SK-N-SH (cell line): ENCODE measurements at regions not wholly inside any gene's neighbourhood (a gene's known extent, or its start where the extent isn't known, plus 50 kb on each side); places are given as distances from the start of the nearest gene placed in this dataset.

Source experiments
- CTCF ChIA-PET: fragments of 300-600, 350-600 bp; formaldehyde crosslinking; extraction: SDS; loops from one replicate; lab custom pipeline; 2021; lab: Yijun Ruan, JAX
- POLR2A ChIA-PET: fragments of 350-600 bp; sonication (Branson Sonifier 250); formaldehyde crosslinking; extraction: SDS; loops from one replicate; lab custom pipeline; 2020; ENCODE audit warnings: antibody characterized with exemption, inconsistent platforms; lab: Yijun Ruan, JAX
- DNase-seq: peaks from one replicate; pipeline ENCODE4 v3.0.0; 2012
- H2AFZ ChIP-seq: fragments of 200-600 bp; sonication (generic); 2 replicates; pipeline ENCODE4 v1.8.1; 2016; ENCODE audit warnings: antibody characterized with exemption, mild to moderate bottlenecking, low read depth
- H3F3A ChIP-seq: fragments of 200-600 bp; sonication (generic); replicated peaks from 2 replicates; pipeline ENCODE3; 2016; ENCODE audit warnings: antibody characterized with exemption, mild to moderate bottlenecking; ENCODE audit not compliant: insufficient read depth
- H3K27ac ChIP-seq, 2 experiments: fragments of 200-500 bp in 1 of 2; fragments of 200-600 bp in 1 of 2; sonication (Bioruptor generic) in 1 of 2; sonication (generic), shearing (Covaris generic) in 1 of 2; 2 replicates each; pipeline versions ENCODE4 v1.5.1 to v1.6.1; 2014 to 2016; ENCODE audit warnings: low read depth in 2 of 2, inconsistent platforms in 1 of 2, low read length in 1 of 2, mild to moderate bottlenecking in 1 of 2, mixed read lengths in 1 of 2
- H3K27me3 ChIP-seq: fragments of 200-600 bp; sonication (generic), shearing (Covaris generic); 2 replicates; pipeline ENCODE4 v1.6.1; 2016; ENCODE audit warnings: mixed run types; ENCODE audit not compliant: insufficient read depth
- H3K36me3 ChIP-seq, 2 experiments: fragments of 200-500 bp in 1 of 2; fragments of 200-600 bp in 1 of 2; sonication (Bioruptor generic) in 1 of 2; sonication (generic) in 1 of 2; replicated peaks in 1 of 2; 2 replicates each; pipeline versions ENCODE3 to v1.5.1; 2014 to 2016; ENCODE audit warnings: low read length in 1 of 2, mild to moderate bottlenecking in 1 of 2; ENCODE audit not compliant: insufficient read depth in 2 of 2, control insufficient read depth in 1 of 2
- H3K4me1 ChIP-seq, 2 experiments: fragments of 200-500 bp in 1 of 2; fragments of 200-600 bp in 1 of 2; sonication (Bioruptor generic) in 1 of 2; sonication (generic), shearing (Covaris generic) in 1 of 2; 2 replicates each; pipeline versions ENCODE4 v1.5.1 to v1.6.1; 2014 to 2016; ENCODE audit warnings: low read depth in 1 of 2, low read length in 1 of 2, mixed run types in 1 of 2; ENCODE audit not compliant: insufficient read depth in 2 of 2, control insufficient read depth in 1 of 2
- H3K4me2 ChIP-seq: fragments of 200-600 bp; sonication (generic), shearing (Covaris generic); 2 replicates; pipeline ENCODE4 v1.6.1; 2017; ENCODE audit warnings: mixed run types
- H3K4me3 ChIP-seq, 2 experiments: fragments of 200-500 bp in 1 of 2; fragments of 200-600 bp in 1 of 2; sonication (Bioruptor generic) in 1 of 2; sonication (generic), shearing (Covaris generic) in 1 of 2; 2 replicates each; pipeline versions ENCODE4 v1.5.1 to v1.8.1; 2014 to 2016; ENCODE audit warnings: low read depth in 2 of 2, inconsistent platforms in 1 of 2, low read length in 1 of 2, mild to moderate bottlenecking in 1 of 2, mixed read lengths in 1 of 2, moderate library complexity in 1 of 2
- H3K79me2 ChIP-seq: fragments of 200-600 bp; sonication (generic); 2 replicates; pipeline ENCODE4 v1.8.1; 2017; ENCODE audit warnings: mild to moderate bottlenecking; ENCODE audit not compliant: insufficient read depth
- H3K9ac ChIP-seq: fragments of 200-600 bp; sonication (generic); 2 replicates; pipeline ENCODE4 v1.6.1; 2017; ENCODE audit warnings: mixed run types
- H3K9me2 ChIP-seq: fragments of 200-600 bp; sonication (generic); 2 replicates; pipeline ENCODE4 v1.6.1; 2017; ENCODE audit warnings: mixed run types
- H3K9me3 ChIP-seq: fragments of 200-600 bp; sonication (generic); 2 replicates; pipeline ENCODE4 v1.6.1; 2017; ENCODE audit warnings: mixed run types, mild to moderate bottlenecking, moderate library complexity
- H4K20me1 ChIP-seq: fragments of 200-600 bp; sonication (generic); 2 replicates; pipeline ENCODE4 v1.6.1; 2017; ENCODE audit warnings: mild to moderate bottlenecking, mixed run types; ENCODE audit not compliant: insufficient read depth
- CHD2 ChIP-seq: fragments of 150-350 bp; IDR thresholded peaks from 2 replicates; pipeline ENCODE4 v1.6.1; 2018; ENCODE audit warnings: low read length; ENCODE audit not compliant: partially characterized antibody
- CTCF ChIP-seq: fragments of 200-600 bp; sonication (generic); IDR thresholded peaks from 2 replicates; pipeline ENCODE4 v1.6.1; 2017; ENCODE audit warnings: antibody characterized with exemption, mild to moderate bottlenecking, moderate library complexity
- EZH2phosphoT487 ChIP-seq: fragments of 200-600 bp; sonication (generic); IDR thresholded peaks from 2 replicates; pipeline ENCODE4 v1.6.1; 2017; ENCODE audit warnings: low read depth, mixed run types, mild to moderate bottlenecking, antibody characterized with exemption, moderate library complexity, borderline replicate concordance
- GABPA ChIP-seq: IDR thresholded peaks from 2 replicates; pipeline ENCODE4 v1.4.0; 2012; ENCODE audit warnings: low read depth, mild to moderate bottlenecking
- GATA2 ChIP-seq: sonication (generic); formaldehyde crosslinking; IDR thresholded peaks from 2 replicates; pipeline ENCODE4 v1.5.0; 2020; ENCODE audit warnings: mild to moderate bottlenecking, missing genetic modification reagents
- JUND ChIP-seq: IDR thresholded peaks from 2 replicates; pipeline ENCODE4 v1.4.0; 2012
- MAX ChIP-seq: IDR thresholded peaks from 2 replicates; pipeline ENCODE4 v1.4.0; 2012; ENCODE audit warnings: low read depth
- NFIC ChIP-seq: IDR thresholded peaks from 2 replicates; pipeline ENCODE4 v1.4.0; 2012; ENCODE audit warnings: borderline replicate concordance
- NRF1 ChIP-seq: IDR thresholded peaks from 2 replicates; pipeline ENCODE4 v1.6.1; 2012; ENCODE audit warnings: low read depth, mild to moderate bottlenecking, low read length
- RAD21 ChIP-seq: IDR thresholded peaks from 2 replicates; pipeline ENCODE4 v1.6.1; 2012; ENCODE audit warnings: mild to moderate bottlenecking, low read length
- RCOR1 ChIP-seq: fragments of 150-350 bp; IDR thresholded peaks from 2 replicates; pipeline ENCODE4 v1.6.1; 2017; ENCODE audit warnings: antibody characterized with exemption, low read length
- REST ChIP-seq: IDR thresholded peaks from 2 replicates; pipeline ENCODE4 v1.6.1; 2012; ENCODE audit warnings: mild to moderate bottlenecking, low read depth, low read length, moderate library complexity
- SMC3 ChIP-seq: IDR thresholded peaks from 2 replicates; pipeline ENCODE4 v1.6.1; 2012; ENCODE audit warnings: low read depth, low read length, improper control_type of control experiment
- YY1 ChIP-seq: IDR thresholded peaks from 2 replicates; pipeline ENCODE4 v1.4.0; 2012; ENCODE audit warnings: low read depth, mild to moderate bottlenecking
- WGBS: methylation state at CpG from one replicate; pipeline ENCODE4 v1.1.6; 2017; ENCODE audit warnings: low lambda C conversion rate; 5-methylcytosine and 5-hydroxymethylcytosine counted together

GRCh38 chr11:130698174-130698573 is 218.1 kb downstream of the SNX19 start:
- DNase-seq = no peak
- Histone ChIP-seq H3F3A (no peaks in the 10 kb centered on the region), H3K79me2 (no peaks in the 10 kb centered on the region), H3K27me3 (no peaks in the 10 kb centered on the region), H2AFZ (no peak overlapping the region), H3K4me3 (no peak overlapping the region), H3K9me2 (no peaks in the 10 kb centered on the region), H3K9ac (no peak overlapping the region), H3K9me3 (no peaks in the 10 kb centered on the region), H3K4me1 (no peaks in the 10 kb centered on the region), H3K4me2 (no peak overlapping the region), H3K27ac (no peak overlapping the region), H3K36me3 (no peaks in the 10 kb centered on the region), H4K20me1 (no peaks in the 10 kb centered on the region)
- CTCF ChIA-PET = no interaction called here
- POLR2A ChIA-PET = no interaction called here
- WGBS = 71% methylated on average over 6 of the region's 10 CpGs
- TF ChIP-seq CTCF = no peak
- no peak for TF ChIP-seq NRF1
- no peak for TF ChIP-seq GATA2 (CRISPR knock-in tag)
- no peak for TF ChIP-seq JUND
- TF ChIP-seq EZH2phosphoT487 = no peak
- no peak for TF ChIP-seq REST
- no peak for TF ChIP-seq NFIC
- TF ChIP-seq RCOR1 = no peak
- TF ChIP-seq GABPA = no peak
- no peak for TF ChIP-seq SMC3

GRCh38 chr11:130699561-130699960 is 216.7 kb downstream of the SNX19 start:
- TF ChIP-seq RAD21 (no peak), CHD2 (no peak), YY1 (no peak), MAX (no peak), CTCF (no peak)
- 54% methylated on average over 7 of the region's 7 CpGs for WGBS
- H3K9ac ChIP-seq = no peak overlapping the region
- ChIA-PET CTCF (no interaction called here), POLR2A (no interaction called here)
- H3K27me3 ChIP-seq = no peaks in the 10 kb centered on the region
- H3K36me3 ChIP-seq = no peaks in the 10 kb centered on the region
- no peak overlapping the region for H3K4me3 ChIP-seq
- no peak overlapping the region for H3K27ac ChIP-seq
- H3K9me3 ChIP-seq = no peaks in the 10 kb centered on the region
- H4K20me1 ChIP-seq = no peaks in the 10 kb centered on the region
- DNase-seq = no peak
- H2AFZ ChIP-seq = no peak overlapping the region
- H3K4me1 ChIP-seq = no peaks in the 10 kb centered on the region
- no peaks in the 10 kb centered on the region for H3K9me2 ChIP-seq
- no peaks in the 10 kb centered on the region for H3K79me2 ChIP-seq
- no peak overlapping the region for H3K4me2 ChIP-seq
- no peaks in the 10 kb centered on the region for H3F3A ChIP-seq
